ENCODE measurements at regions not wholly inside any gene's neighbourhood (a gene's known extent, or its start where the extent isn't known, plus 50 kb on each side); places are given as distances from the start of the nearest gene placed in this dataset.

DNA sequence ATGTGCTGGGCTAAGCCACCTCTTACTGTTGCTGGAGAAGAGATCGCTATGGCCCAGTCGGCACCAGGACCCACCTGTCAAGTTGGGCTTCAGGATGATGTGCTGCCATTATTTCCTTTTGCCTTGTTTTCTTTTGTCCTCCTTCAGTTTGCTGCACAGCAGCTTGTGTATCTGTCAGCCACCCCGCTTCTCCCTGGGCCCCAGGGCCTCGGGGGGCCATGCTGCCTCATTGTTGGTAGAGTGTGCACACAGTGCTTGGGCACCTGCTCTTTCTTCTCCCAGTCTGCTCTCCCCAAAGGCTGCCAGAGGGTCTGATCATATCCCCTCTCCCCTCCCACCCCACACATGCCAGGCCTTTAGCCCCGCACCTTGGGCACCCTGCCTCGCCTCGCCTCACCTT is 185.5 kb upstream of the ATP10A start:
- TF ChIP-seq, protein P1, sequence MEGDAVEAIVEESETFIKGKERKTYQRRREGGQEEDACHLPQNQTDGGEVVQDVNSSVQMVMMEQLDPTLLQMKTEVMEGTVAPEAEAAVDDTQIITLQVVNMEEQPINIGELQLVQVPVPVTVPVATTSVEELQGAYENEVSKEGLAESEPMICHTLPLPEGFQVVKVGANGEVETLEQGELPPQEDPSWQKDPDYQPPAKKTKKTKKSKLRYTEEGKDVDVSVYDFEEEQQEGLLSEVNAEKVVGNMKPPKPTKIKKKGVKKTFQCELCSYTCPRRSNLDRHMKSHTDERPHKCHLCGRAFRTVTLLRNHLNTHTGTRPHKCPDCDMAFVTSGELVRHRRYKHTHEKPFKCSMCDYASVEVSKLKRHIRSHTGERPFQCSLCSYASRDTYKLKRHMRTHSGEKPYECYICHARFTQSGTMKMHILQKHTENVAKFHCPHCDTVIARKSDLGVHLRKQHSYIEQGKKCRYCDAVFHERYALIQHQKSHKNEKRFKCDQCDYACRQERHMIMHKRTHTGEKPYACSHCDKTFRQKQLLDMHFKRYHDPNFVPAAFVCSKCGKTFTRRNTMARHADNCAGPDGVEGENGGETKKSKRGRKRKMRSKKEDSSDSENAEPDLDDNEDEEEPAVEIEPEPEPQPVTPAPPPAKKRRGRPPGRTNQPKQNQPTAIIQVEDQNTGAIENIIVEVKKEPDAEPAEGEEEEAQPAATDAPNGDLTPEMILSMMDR (IDR thresholded peaks at IDR 0.05; ENCODE audit: poor library complexity, severe bottlenecking), result no peak
- TF ChIP-seq EZH2 (IDR thresholded peaks at IDR 0.05; ENCODE audit: borderline replicate concordance, insufficient read depth, low read length, poor library complexity, severe bottlenecking), result no peak
- TF ChIP-seq POLR2AphosphoS5 (IDR thresholded peaks at IDR 0.05), result no peak
- TF ChIP-seq TAF1 (IDR thresholded peaks at IDR 0.05; ENCODE audit: low read depth), result no peak
- no peak for TF ChIP-seq SMC3 (conservative IDR thresholded peaks at IDR 0.05; ENCODE audit: poor library complexity)
- no peak for TF ChIP-seq EP300 (conservative IDR thresholded peaks at IDR 0.05; ENCODE audit: poor library complexity, severe bottlenecking)
- TF ChIP-seq, protein P2, sequence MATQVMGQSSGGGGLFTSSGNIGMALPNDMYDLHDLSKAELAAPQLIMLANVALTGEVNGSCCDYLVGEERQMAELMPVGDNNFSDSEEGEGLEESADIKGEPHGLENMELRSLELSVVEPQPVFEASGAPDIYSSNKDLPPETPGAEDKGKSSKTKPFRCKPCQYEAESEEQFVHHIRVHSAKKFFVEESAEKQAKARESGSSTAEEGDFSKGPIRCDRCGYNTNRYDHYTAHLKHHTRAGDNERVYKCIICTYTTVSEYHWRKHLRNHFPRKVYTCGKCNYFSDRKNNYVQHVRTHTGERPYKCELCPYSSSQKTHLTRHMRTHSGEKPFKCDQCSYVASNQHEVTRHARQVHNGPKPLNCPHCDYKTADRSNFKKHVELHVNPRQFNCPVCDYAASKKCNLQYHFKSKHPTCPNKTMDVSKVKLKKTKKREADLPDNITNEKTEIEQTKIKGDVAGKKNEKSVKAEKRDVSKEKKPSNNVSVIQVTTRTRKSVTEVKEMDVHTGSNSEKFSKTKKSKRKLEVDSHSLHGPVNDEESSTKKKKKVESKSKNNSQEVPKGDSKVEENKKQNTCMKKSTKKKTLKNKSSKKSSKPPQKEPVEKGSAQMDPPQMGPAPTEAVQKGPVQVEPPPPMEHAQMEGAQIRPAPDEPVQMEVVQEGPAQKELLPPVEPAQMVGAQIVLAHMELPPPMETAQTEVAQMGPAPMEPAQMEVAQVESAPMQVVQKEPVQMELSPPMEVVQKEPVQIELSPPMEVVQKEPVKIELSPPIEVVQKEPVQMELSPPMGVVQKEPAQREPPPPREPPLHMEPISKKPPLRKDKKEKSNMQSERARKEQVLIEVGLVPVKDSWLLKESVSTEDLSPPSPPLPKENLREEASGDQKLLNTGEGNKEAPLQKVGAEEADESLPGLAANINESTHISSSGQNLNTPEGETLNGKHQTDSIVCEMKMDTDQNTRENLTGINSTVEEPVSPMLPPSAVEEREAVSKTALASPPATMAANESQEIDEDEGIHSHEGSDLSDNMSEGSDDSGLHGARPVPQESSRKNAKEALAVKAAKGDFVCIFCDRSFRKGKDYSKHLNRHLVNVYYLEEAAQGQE (IDR thresholded peaks at IDR 0.05; ENCODE audit: borderline replicate concordance), result no peak
- no peak for TF ChIP-seq RAD21 (conservative IDR thresholded peaks at IDR 0.05)

All from neural cell (in vitro differentiated cells).